Forelimb muscle (tissue), 1 donor: ENCODE measurements at regions not wholly inside any gene's neighbourhood (a gene's known extent, or its start where the extent isn't known, plus 50 kb on each side); places are given as distances from the start of the nearest gene placed in this dataset.

Source experiments
- DNase-seq: peaks from one replicate; pipeline ENCODE4 v3.0.0-alpha.2; 2013; ENCODE audit warnings: low read depth

GRCh38 chr22:23522623-23523251, 57.4 kb downstream of the IGLL1 start:
- DNase-seq = no peak

- DNase-seq = no peak
Measured at GRCh38 chr22:23521441-23522113, 58.5 kb downstream of the IGLL1 start.

DNA sequence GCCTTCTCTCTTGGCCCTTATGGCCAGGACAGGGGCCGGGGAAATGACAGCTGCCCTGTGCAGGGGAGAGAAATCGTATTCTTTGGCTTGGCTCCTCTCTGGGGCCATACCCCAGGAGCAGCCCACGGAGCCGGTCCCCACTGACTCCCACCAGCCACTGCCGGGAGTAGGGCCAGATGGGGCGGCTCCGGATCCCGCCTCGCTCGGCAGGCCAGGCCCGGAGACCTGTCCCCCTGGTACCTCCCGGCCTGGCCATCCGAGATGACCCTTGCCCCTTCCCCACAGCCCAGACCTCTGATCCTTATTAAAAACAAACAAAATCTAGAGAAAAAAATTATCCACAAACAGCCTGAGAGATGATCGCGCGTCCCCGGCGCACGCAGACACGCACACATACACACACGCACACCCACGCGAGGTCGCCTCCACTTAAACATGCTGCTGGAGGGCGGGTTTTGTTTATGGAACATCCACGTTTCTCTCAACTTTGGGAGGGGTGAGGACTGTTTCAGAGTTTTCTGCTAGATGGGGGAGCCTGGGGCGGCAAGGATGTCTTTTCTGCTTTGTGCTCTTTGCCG, 59.1 kb downstream of the IGLL1 start:
- DNase-seq = no peak

DNA sequence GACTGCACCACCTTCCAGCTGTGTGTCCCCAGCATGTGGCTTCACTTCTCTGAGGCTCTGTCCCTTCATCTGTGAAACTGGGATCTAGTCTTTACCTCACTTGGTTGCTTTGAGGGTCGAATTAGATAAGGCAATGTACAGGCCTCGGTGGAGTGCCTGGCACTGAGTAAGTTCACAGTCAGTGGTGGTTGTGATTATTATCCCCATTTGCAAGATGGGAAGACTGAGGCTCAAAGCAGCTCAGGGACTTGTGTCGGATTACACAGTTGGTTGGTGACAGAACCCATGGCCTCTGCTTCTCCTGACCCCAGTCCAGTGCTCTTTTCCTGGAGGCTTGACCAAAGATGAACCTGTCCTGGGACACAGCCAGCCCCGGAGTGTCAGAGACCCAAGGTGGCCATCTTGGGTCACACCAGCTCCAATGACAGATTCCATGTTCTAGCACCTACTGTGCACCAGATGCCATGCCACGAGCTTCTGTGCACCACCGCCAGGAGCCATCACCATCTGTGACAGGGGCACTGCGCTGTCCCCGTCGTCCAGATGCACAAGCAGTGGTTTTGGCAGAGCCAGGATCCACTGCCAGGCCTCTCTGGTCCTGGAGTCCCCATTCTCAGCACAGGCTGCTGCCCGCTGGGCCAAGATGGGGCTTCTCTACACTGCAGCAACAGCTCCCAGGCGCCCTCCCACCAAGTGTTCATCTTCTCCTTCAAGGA, 60.5 kb downstream of the IGLL1 start:
- DNase-seq = no peak

- no peak for DNase-seq
Measured at GRCh38 chr22:23518376-23519187, 61.5 kb downstream of the IGLL1 start.

DNA sequence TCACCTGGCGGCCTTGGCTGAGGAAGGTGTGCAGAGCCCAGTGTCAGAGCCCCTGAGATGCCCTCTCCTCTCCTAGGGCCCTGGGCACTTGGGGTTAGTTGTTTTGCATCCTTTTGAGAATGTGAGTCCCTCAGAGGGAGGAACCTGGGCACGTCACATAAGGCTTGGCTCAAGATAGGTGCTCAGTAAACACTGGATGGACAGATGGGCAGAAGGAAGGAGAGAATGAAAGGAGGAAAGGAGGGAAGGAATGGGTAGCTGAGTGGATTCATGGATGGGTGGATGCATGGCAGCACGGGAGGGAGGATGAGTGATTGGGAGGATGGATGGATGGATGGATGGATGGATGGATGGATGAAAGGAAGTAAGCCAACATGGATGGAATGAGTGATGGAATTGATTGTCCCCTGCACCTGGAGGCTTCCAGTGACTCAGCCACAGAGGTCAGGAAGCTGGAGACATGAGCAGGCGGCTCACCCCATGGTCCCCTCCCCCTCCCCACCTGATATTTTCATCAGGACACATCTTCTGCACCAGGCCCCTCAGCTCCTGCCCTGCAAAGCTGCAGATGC, 62.2 kb downstream of the IGLL1 start:
- DNase-seq = no peak

DNA sequence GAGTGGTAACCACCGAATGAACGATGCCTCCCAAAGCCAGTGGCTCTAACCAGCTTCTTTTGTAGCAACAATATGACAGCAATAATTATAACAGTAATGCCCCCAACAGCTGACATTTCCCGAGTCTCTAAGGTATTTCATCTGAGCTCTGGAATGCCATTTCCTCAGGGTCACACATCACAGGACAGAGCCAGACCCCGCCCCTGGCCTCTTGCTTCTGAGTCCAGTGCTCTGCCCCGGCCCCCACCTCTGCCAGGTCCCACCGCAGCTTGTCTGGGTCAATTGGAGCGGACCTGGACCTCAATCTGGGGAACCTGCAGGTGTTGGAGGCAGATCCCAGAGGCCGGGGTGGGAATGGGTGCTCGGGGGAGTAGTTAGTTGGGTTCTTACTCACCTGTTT, 63.8 kb downstream of the IGLL1 start:
- DNase-seq = no peak

DNA sequence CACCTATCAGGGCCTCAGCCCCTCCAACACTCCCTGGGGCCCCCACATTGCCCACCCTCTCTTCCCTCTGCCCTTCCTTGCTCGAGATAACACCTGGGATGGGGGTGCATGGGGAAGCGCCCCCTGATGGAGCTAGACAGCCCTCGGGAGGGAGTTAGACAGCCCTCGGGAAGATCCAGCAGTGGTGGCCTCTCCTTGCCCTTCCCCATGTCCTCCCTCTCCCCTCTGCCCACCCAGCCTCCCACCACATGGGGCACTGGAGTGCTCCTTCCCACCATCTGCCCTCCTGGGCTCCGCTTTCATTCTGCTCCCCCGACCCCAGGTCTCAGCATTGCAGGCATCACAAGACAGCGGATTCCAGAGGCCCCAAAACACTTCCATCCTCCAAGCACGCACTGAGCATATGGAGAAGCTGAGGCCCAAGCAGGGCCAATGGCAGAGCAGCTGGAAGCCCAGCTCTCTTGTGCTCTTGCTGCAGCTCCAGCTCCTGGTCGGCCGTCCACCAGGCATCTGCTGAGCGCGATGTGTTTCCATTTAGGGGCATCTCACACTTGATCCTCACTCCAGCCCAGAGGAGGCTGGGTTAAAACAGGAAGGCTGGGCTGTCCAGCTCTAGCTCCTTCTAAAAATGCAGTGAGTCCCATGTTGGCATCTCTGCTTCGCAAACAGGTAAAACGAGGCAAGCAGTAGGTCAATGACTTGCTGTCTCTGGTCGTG, 65.6 kb downstream of the IGLL1 start:
- DNase-seq = no peak

DNA sequence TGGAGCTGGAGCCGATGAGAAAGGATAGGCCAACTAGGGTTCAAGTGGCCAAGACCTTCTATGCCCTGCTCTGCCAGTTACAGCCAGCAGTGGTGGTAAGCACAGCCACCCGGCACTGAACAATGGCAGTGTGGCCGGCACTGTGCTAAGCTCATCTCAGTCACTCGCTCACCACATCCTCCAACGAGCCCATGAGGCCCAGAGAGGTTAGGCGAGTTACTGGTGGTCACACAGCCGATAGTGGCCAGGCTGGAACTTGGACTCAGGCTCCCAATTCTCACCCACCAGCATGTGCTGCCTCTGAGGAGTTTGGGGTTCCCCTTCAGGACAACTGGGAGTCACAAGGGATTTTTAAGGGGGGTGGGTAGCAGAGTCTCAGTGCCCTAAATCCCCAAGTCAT, 66.4 kb downstream of the IGLL1 start:
- no peak for DNase-seq

DNA sequence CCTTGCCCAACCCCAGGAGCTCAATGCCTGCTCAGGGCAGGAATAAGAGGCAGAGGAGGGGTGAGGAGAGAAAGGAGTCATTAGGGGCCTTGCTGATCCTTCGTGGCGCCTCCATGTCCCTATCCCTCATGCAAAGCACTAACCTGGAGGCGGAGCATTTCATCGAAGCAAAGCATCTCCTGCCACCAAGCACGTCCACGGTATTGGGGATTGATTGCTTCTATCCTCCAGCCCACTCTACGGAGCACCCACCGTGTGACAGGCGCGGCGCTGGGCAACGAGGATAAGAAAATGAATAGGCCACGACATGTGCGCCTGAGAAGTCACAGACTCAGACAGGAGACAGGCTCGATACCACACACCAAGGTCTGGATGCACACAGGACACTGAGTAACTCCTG, 67.0 kb downstream of the IGLL1 start:
- DNase-seq = no peak

DNA sequence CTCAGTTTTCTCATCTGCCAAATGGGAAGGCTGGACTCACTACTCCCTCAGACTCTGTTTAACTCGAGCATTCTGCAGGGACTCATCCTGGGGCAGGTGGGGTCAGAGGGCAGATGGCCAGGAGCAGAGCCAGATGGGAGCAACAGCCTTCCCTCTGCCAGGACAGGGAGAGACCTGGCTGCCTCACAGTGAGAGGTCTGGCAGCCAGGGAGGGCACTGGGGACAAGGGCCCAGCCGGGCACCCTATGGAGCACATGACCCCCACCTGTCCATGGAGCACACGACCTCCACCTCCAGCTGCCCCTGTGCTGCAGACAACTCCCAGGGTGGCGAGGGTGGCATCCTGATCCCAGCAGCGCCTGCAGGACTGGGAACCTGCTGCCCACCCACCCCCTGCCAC, 67.4 kb downstream of the IGLL1 start:
- DNase-seq = no peak

GRCh38 chr22:23512348-23512705, 67.8 kb downstream of the IGLL1 start:
- no peak for DNase-seq

GRCh38 chr22:23511627-23512347, 68.3 kb downstream of the IGLL1 start:
- no peak for DNase-seq

- DNase-seq = no peak
Measured at GRCh38 chr22:23509571-23510302, 70.4 kb downstream of the IGLL1 start.

- no peak for DNase-seq
Measured at GRCh38 chr22:23504516-23504915, 75.6 kb downstream of the IGLL1 start.

GRCh38 chr22:23503736-23504440, 76.2 kb downstream of the IGLL1 start:
- no peak for DNase-seq

DNA sequence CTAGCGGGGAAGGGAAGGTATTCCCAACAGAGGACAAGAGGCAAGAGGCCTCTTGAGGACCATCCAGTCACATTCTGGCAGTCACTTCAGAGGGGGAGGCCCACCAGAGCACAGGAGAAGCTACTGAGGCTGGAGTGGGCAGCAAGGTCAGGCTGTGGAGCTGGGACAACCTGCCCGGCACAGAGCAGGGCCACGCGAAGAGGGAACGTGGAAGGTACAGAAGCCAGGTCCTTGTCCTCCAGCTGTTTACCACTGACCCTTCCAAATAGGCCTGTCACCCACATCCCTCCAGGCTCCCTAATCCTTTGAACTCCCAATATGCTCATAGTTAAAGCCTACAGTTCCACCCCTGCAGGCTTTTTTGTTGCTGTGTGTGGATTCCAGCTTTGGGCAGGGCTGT, 76.9 kb downstream of the IGLL1 start:
- DNase-seq = no peak

GRCh38 chr22:23501708-23502107, 78.4 kb downstream of the IGLL1 start:
- no peak for DNase-seq

DNA sequence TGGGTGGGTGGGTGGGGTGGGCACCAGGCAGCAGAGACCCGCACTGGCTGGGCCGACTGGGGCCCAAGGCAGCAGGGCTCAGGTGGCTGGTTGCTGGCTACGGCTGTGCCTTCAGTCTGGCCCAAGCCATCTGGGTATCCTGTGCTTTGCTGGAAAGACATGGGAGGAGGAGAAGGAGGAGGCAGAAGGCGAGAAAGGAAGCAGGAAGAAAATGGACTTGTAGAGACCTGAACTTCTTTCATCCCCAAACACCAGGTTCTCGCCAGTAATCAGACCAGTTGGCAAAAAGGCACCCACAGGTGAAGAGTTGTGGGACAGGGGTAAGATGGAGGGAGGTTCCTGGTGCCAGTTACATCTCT, 78.8 kb downstream of the IGLL1 start:
- DNase-seq = no peak
